NCI-H2171 (cell line): ENCODE measurements at regions not wholly inside any gene's neighbourhood (a gene's known extent, or its start where the extent isn't known, plus 50 kb on each side); places are given as distances from the start of the nearest gene placed in this dataset.

Experiments used
- DNase-seq: peaks from one replicate; lab custom pipeline; 2025; lab: John Stamatoyannopoulos, UW

- no peak for DNase-seq
These were observed 51.2 kb upstream of the ADRA1B start for GRCh38 chr5:159864885-159865691.

DNA sequence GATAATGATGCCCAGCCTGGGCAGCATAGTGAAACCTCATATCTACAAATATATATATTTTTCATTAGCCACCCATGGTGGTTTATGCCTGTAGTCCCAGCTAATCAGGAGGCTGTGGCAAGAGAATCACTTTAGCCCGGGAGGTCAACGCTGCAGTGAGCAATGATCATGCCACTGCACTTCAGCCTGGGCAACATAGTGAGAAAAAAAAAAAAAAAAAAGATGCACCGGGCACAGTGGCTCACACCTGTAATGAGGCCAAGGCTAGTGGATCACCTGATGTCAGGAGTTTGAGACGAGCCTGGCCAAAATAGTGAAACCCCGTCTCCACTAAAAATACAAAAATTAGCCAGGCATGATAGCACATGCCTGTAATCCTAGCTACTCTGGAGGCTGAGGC is 50.2 kb upstream of the ADRA1B start:
- no peak for DNase-seq
